CD4-positive, alpha-beta T cell (primary cell): ENCODE measurements at regions not wholly inside any gene's neighbourhood (a gene's known extent, or its start where the extent isn't known, plus 50 kb on each side); places are given as distances from the start of the nearest gene placed in this dataset.
A peak's percentile ranks its signal among the peaks of the same experiment; 100 is the strongest.

Experiments used
- ATAC-seq: fragments of 200-7000 bp; cut with Tn5 transposase; one replicate; pipeline ENCODE4 v1.10.0; 2022; ENCODE audit warnings: mild to moderate bottlenecking; ENCODE audit not compliant: poor library complexity
- CTCF ChIA-PET: fragments of 350-600 bp; sonication (Branson Sonifier 250); formaldehyde crosslinking; loops from one replicate; lab custom pipeline; 2021; ENCODE audit warnings: antibody characterized with exemption, inconsistent platforms; lab: Charles Lee
- POLR2A ChIA-PET: fragments of 350-600 bp; sonication (Branson Sonifier 250); formaldehyde crosslinking; loops from one replicate; lab custom pipeline; 2021; ENCODE audit warnings: antibody characterized with exemption, inconsistent platforms; lab: Charles Lee
- DNase-seq, 14 experiments: peaks; one replicate each; pipeline ENCODE4 v3.0.0-alpha.2; 2013 to 2020; ENCODE audit warnings: mixed read lengths in 2 of 14
- H3K27ac ChIP-seq, 2 donors: one replicate each; pipeline versions ENCODE4 v1.5.1 to v1.7.0; 2013; ENCODE audit warnings: low read length in 2 of 2, low read depth in 1 of 2, mild to moderate bottlenecking in 1 of 2
- H3K27me3 ChIP-seq, 2 experiments: 1 replicate in 1 of 2; 2 replicates in 1 of 2; pipeline versions ENCODE4 v1.6.1 to v1.7.0; 2013; ENCODE audit warnings: low read length in 2 of 2, control low read depth in 1 of 2, mild to moderate bottlenecking in 1 of 2, moderate library complexity in 1 of 2; ENCODE audit not compliant: insufficient read depth in 2 of 2, control insufficient read depth in 1 of 2
- H3K36me3 ChIP-seq: one replicate; pipeline ENCODE4 v1.6.1; 2013; ENCODE audit warnings: low read length, control low read depth; ENCODE audit not compliant: insufficient read depth
- H3K4me1 ChIP-seq: one replicate; pipeline ENCODE4 v1.6.1; 2013; ENCODE audit warnings: low read length, control low read depth; ENCODE audit not compliant: insufficient read depth
- H3K4me3 ChIP-seq: one replicate; pipeline ENCODE4 v1.5.1; 2013; ENCODE audit warnings: mild to moderate bottlenecking, low read length, moderate library complexity
- H3K9me3 ChIP-seq, 2 experiments: 1 replicate in 1 of 2; 2 replicates in 1 of 2; pipeline versions ENCODE4 v1.6.1 to v1.7.0; 2013; ENCODE audit warnings: low read length in 2 of 2, mild to moderate bottlenecking in 2 of 2, control low read depth in 1 of 2, moderate library complexity in 1 of 2; ENCODE audit not compliant: control insufficient read depth in 1 of 2, insufficient read depth in 1 of 2
- H3K27ac Mint-ChIP-seq: one replicate; pipeline ENCODE4 v1.8.0; 2020; ENCODE audit warnings: mixed read lengths
- H3K27me3 Mint-ChIP-seq: one replicate; pipeline ENCODE4 v1.8.0; 2021; ENCODE audit warnings: mixed read lengths
- H3K36me3 Mint-ChIP-seq: one replicate; pipeline ENCODE4 v1.8.0; 2021; ENCODE audit warnings: low read depth, mixed read lengths
- H3K4me1 Mint-ChIP-seq: one replicate; pipeline ENCODE4 v1.8.0; 2021; ENCODE audit warnings: low read depth, mixed read lengths
- H3K4me3 Mint-ChIP-seq: one replicate; pipeline ENCODE4 v1.8.0; 2020; ENCODE audit warnings: mild to moderate bottlenecking, mixed read lengths
- H3K9me3 Mint-ChIP-seq: one replicate; pipeline ENCODE4 v1.8.0; 2020; ENCODE audit warnings: mixed read lengths
- CTCF ChIP-seq: fragments of 200-600 bp; IDR thresholded peaks from one replicate; pipeline ENCODE4 v1.8.0; 2022; ENCODE audit warnings: antibody characterized with exemption, mild to moderate bottlenecking
- intact Hi-C, 2 experiments: fragments of 100-400 bp; cut with DNase I in 1 of 2; cut with micrococcal nuclease in 1 of 2; formaldehyde crosslinking; loops; one replicate each; pipeline versions ENCODE4 v1.15.1 to v1.9.0; 2023 to 2025; cut with DNase I, micrococcal nuclease

- Mint-ChIP-seq H3K4me1 (peaks cover 5% of the 10 kb centered on the region), H3K27me3 (no peaks in the 10 kb centered on the region), H3K9me3 (no peaks in the 10 kb centered on the region), H3K4me3 (no peak overlapping the region), H3K36me3 (no peaks in the 10 kb centered on the region), H3K27ac (no peak overlapping the region)
- TF ChIP-seq CTCF, result no peak
- intact Hi-C loops, result loop anchor here (1.0 to 2.0 kb wide), 2 partner anchors 222 to 223 kb away; no protein-coding TSS in a partner anchor
- Histone ChIP-seq H3K4me1 (peaks cover 2% of the 10 kb centered on the region), H3K4me3 (no peak overlapping the region), H3K27me3 (no peaks in the 10 kb centered on the region), H3K27ac (no peak overlapping the region), H3K9me3 (no peaks in the 10 kb centered on the region), H3K36me3 (no peaks in the 10 kb centered on the region)
- ChIA-PET CTCF (interaction anchor here (0.7 to 1.7 kb wide), 4 partner anchors 10 to 108 kb away, joined by 3 to 10 read pairs (median 5); partner anchors contain the start of genes ITGA1 and PELO), POLR2A (interaction anchor here (1.3 kb wide), 1 partner anchor 223 kb away, joined by 4 read pairs; no protein-coding TSS in a partner anchor)
- ATAC-seq (no peak), DNase-seq (no peak)
Observed at GRCh38 chr5:52692606-52693005, 95.1 kb upstream of the ITGA1 start.

GRCh38 chr5:52693280-52693679 lies 94.4 kb upstream of the ITGA1 start:
- CTCF ChIA-PET, result interaction anchor here (0.7 to 1.7 kb wide), 5 partner anchors 10 to 222 kb away, joined by 3 to 10 read pairs (median 4); partner anchors contain the start of genes ITGA1 and PELO
- ATAC-seq (no peak), DNase-seq (peak in 12 of 14 experiments; percentile 7 to 64 (median 15))
- no peaks in the 10 kb centered on the region for H3K27me3 Mint-ChIP-seq
- H3K36me3 Mint-ChIP-seq, result no peaks in the 10 kb centered on the region
- H3K27ac ChIP-seq, result no peak overlapping the region
- H3K9me3 ChIP-seq, result no peaks in the 10 kb centered on the region
- no peaks in the 10 kb centered on the region for H3K9me3 Mint-ChIP-seq
- peak; percentile 45 for TF ChIP-seq CTCF
- H3K36me3 ChIP-seq, result no peaks in the 10 kb centered on the region
- H3K4me3 ChIP-seq, result no peak overlapping the region
- H3K4me1 Mint-ChIP-seq, result peaks cover 5% of the 10 kb centered on the region
- no peaks in the 10 kb centered on the region for H3K27me3 ChIP-seq
- POLR2A ChIA-PET, result interaction anchor here (0.7 to 1.3 kb wide), 2 partner anchors 111 to 222 kb away, joined by 3 to 4 read pairs; no protein-coding TSS in a partner anchor
- H3K4me3 Mint-ChIP-seq, result no peak overlapping the region
- intact Hi-C loops, result loop anchor here (1.0 to 2.0 kb wide), 2 partner anchors 222 kb away; no protein-coding TSS in a partner anchor
- H3K4me1 ChIP-seq, result peaks cover 2% of the 10 kb centered on the region
- no peak overlapping the region for H3K27ac Mint-ChIP-seq

GRCh38 chr5:52693836-52694235 lies 93.9 kb upstream of the ITGA1 start:
- CTCF ChIA-PET, result interaction anchor here (1.3 to 1.7 kb wide), 4 partner anchors 9 to 222 kb away, joined by 4 to 10 read pairs (median 5); no protein-coding TSS in a partner anchor
- DNase-seq, result no peak
- H3K27ac Mint-ChIP-seq, result no peak overlapping the region
- no peaks in the 10 kb centered on the region for H3K36me3 Mint-ChIP-seq
- TF ChIP-seq CTCF, result no peak
- Histone ChIP-seq H3K27me3 (no peaks in the 10 kb centered on the region), H3K27ac (no peak overlapping the region), H3K9me3 (no peaks in the 10 kb centered on the region), H3K4me1 (peaks cover 2% of the 10 kb centered on the region), H3K36me3 (no peaks in the 10 kb centered on the region), H3K4me3 (no peak overlapping the region)
- H3K4me3 Mint-ChIP-seq, result no peak overlapping the region
- intact Hi-C loops, result loop anchor here (1.0 to 2.0 kb wide), 2 partner anchors 221 kb away; no protein-coding TSS in a partner anchor
- H3K9me3 Mint-ChIP-seq, result no peaks in the 10 kb centered on the region
- no peaks in the 10 kb centered on the region for H3K27me3 Mint-ChIP-seq
- H3K4me1 Mint-ChIP-seq, result peaks cover 5% of the 10 kb centered on the region
- ATAC-seq, result no peak
- POLR2A ChIA-PET, result interaction anchor here (0.7 kb wide), 1 partner anchor 111 kb away, joined by 3 read pairs; no protein-coding TSS in a partner anchor
